Occipital lobe (tissue), 1 donor: ENCODE measurements at regions not wholly inside any gene's neighbourhood (a gene's known extent, or its start where the extent isn't known, plus 50 kb on each side); places are given as distances from the start of the nearest gene placed in this dataset.
"Not testable (repeated sequence)": the region's sequence is repeated elsewhere in the genome, so short reads cannot be mapped to it uniquely, and the experiment has no call there.

Experiments
- DNase-seq: peaks from one replicate; lab custom pipeline; 2025; lab: John Stamatoyannopoulos, UW

- no peak for DNase-seq
These were observed 274.1 kb upstream of the CHRM3 start for GRCh38 chr1:239112101-239112935.

DNA sequence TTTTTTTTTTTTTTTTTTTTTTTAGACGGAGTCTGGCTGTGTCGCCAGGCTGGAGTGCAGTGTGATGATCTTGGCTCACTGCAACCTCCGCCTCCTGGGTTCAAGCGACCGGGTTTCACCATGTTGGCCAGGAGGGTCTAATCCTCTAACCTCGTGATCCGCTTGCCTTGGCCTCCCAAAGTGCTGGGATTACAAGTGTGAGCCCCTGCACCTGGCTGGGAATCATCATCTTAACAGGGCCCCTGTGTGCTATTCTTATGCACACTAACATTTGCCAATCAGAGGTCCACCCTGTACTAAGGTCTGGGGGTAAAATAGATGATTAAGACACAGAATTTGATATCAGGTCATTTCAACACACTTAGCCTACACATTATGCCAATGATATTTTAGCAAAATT is 278.7 kb upstream of the CHRM3 start:
- DNase-seq = no peak

- not testable (repeated sequence) for DNase-seq
These were observed 279.7 kb upstream of the CHRM3 start for GRCh38 chr1:239106689-239107088.

DNA sequence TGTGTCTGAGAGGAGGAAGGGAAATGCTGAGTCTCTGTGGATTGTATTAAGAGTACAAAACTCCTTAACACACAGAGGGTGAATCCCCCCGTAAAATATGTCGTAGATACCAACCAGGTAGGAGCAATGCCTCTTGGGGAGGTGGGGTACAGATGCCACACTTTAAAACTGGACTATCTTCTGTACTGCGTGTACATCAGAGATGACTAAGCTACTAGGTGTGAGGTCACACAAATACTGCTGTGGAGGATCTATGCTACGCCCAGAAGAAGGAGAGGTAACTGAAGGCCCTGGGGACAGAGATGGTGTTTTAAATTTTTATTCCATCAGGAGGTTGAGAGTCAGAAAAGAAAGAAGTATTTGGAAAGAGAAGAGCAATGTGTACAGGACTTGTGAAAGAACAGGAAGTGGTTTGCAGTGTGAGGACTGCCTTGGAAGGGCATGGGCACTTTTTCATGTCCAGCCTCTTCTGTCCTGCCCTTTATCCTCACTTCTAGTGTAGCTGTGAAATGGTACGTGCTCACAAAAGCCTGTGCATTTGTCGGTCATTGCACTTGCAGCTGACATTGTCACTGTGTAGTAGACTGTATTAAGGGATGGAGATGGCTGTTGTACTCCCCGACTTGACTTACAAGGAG is 287.8 kb upstream of the CHRM3 start:
- DNase-seq = no peak

DNA sequence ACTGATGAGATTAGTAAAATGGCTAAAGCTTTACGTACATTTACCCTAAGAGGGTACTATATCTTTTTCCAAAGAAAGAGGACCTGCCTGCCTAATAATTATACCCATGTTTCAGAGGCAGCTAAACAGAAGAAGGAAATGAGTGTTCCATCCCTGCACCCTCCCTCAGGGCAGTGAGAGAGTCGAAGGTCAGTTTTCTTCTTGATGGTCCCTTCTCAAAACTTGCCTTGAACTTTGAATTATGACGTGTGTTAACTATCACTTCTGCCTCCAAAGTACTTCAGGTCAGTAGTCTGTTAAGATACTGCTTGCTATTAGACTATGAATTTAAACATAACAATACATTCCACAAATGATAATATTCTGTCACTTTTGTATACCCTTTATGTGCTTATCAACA is 294.8 kb upstream of the CHRM3 start:
- DNase-seq = no peak

DNA sequence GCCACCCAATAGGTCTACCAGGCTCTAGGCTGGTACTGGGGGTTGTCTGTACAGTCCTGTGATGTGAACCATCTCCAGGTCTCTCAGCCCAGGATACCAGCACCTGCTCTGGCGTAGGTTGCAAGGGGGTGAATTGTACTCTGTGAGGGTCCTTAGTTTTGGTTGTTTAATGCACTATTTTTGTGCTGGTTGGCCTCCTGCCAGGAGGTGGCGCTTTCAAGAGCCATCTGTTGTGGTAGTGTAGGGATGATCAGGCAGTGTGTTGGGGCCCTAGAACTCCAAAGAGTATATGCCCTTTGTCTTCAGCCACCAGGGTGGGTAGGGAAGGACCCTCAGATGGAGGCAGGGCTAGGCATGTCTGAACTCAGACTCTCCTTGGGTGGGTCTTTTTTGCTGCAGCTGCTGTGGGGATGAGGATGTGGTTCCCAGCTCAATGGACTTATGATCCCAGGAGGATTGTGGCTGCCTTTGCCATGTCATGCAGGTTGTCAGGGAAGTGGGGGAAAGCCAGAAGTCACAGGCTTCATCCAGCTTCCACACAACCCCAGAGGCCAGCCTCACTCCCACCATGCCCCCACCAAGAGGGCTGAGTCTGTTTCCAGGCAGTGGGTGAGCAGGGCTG is 301.8 kb upstream of the CHRM3 start:
- no peak for DNase-seq

- not testable (repeated sequence) for DNase-seq
These were observed 304.4 kb upstream of the CHRM3 start for GRCh38 chr1:239081947-239082346.

DNA sequence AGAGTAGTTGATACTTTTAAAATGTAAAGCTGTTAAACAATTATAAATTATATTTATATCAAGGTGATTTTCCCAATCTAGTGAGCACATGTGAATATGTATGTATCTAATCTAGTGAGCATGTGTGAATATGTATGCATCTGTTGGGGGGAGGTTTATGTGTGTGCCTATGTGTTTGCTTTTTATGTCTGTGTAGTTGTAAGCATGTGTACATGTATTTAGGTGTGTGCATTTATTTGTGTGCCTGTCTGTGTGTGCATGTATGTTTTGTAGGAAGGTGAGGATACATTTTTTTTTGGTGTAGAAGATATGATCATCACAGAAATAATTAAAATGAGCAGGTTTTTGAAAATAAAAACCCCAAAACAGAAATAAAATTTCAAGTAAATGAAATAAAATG is 318.9 kb upstream of the CHRM3 start:
- DNase-seq = no peak

DNA sequence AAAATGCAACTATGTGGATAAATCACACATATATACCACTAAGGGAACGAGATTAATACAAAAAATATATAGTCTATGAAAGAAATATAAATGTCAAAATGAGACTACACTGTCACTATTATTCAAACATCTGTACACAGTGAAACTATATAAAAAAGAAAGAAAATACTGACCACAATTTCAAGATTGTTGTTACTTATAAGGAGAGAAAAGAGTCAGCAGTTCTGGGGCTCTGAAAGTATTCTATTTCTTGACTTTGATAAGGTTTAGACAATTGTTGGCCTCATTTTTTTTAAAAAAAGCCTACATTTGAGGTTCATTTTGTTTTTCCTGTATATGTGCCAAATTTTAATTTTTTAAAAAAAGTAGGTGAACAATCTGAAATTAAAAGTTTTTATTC is 319.3 kb upstream of the CHRM3 start:
- DNase-seq = no peak

DNA sequence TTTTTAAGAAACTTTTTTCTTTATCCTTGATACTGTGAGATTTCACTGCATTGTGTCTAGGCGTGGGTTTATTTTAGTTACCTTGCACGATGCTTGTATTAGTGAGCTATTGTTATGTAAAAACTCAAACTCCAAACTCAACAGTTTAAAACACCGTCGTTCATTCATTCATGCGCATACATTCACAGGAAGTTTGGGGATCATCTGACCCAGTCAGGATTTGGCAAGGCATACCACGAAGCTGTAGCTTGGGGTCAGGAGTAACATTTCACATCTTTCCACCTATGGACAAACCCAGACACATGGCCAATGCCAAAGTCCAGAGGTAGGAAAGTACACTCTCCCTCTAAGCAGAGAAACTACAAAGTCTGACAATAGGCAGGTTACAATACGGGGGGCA is 324.6 kb upstream of the CHRM3 start:
- DNase-seq = no peak

- DNase-seq = no peak
These were observed 328.2 kb upstream of the CHRM3 start for GRCh38 chr1:239058190-239058589.

- DNase-seq = no peak
These were observed 329.4 kb upstream of the CHRM3 start for GRCh38 chr1:239056940-239057339.

GRCh38 chr1:239053279-239053678 is 333.1 kb upstream of the CHRM3 start:
- no peak for DNase-seq

DNA sequence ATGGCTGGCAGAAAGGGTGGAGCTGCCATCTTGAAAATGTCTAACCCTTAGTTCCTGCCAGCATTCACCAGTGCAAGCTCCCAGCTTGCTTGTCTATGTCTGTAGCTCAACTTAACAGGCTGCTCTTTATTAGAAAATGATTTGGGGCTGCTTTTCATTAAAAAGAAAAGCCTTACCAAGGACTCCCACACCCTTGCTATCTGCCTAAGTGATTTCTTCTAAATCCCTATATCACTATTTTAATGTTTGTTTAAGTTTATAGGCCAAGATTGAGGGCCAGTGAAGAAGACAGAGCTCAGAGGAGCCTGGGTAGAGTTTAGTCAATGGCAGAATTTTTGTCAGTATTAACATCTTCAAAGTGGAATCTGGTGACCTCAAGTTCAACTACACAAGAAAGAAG is 336.8 kb upstream of the CHRM3 start:
- no peak for DNase-seq

- DNase-seq = no peak
These were observed 341.5 kb upstream of the CHRM3 start for GRCh38 chr1:239044829-239045228.

- no peak for DNase-seq
These were observed 345.8 kb upstream of the CHRM3 start for GRCh38 chr1:239040523-239040922.

- DNase-seq = no peak
These were observed 355.1 kb upstream of the CHRM3 start for GRCh38 chr1:239031310-239031709.

GRCh38 chr1:239025997-239026694 is 360.2 kb upstream of the CHRM3 start:
- no peak for DNase-seq

DNA sequence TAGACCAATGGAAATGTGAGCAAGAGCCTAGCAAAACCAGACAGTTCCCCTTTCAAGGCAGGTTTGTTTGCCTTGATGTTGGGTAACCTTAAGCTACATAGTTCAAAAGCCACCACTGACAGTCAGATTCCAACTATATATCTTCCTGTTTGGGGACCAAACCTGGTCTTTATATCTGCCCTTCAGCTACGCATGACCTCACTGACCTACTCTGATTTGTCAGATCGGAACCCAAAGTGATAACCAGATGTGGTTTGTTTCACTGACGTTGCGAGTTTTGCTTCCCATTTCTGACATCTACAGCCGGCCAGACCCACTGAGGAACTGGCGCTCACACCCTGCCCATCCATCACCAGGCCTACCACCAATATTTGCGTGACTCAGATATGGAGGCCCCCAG is 361.1 kb upstream of the CHRM3 start:
- no peak for DNase-seq

GRCh38 chr1:239023732-239024360 is 362.5 kb upstream of the CHRM3 start:
- DNase-seq = no peak

GRCh38 chr1:239016337-239016736 is 370.0 kb upstream of the CHRM3 start:
- no peak for DNase-seq

DNA sequence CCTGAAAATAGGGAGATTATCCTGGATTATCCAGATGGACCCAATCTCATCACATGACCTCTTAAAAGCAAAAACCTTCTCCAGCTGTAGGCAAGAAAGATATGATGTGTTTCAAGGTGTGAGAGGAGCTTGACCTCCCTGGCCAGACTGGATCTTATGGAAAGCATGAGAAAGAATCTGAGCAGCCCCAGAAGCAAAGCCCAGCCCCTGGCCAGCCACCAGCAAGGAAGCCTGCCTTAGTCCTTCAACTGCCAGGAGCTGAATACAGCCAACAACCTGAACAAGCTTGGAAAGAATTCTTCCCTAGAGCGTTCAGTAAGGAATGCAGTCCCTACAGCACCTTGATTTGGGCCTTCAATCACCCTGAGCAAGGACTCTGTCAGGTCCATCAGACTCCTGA is 375.0 kb upstream of the CHRM3 start:
- no peak for DNase-seq
